H9 (cell line): ENCODE measurements at regions not wholly inside any gene's neighbourhood (a gene's known extent, or its start where the extent isn't known, plus 50 kb on each side); places are given as distances from the start of the nearest gene placed in this dataset.

Experiments
- DNase-seq: peaks from one replicate; pipeline ENCODE4 v3.0.0-alpha.2; 2017
- H2AFZ ChIP-seq: one replicate; pipeline ENCODE4 v1.6.1; 2013; ENCODE audit warnings: mild to moderate bottlenecking, low read length, control low read depth, moderate library complexity
- H2AK5ac ChIP-seq: 2 replicates; pipeline ENCODE4 v1.6.1; 2013; ENCODE audit warnings: low read length, control low read depth, mixed read lengths; ENCODE audit not compliant: insufficient read length
- H2BK120ac ChIP-seq: one replicate; pipeline ENCODE4 v1.6.1; 2013; ENCODE audit warnings: low read depth, mild to moderate bottlenecking, low read length, control low read depth, inconsistent platforms; ENCODE audit not compliant: poor library complexity, severe bottlenecking
- H2BK12ac ChIP-seq: 2 replicates; pipeline ENCODE4 v1.6.1; 2013; ENCODE audit warnings: low read length, control low read depth, mixed read lengths, low read depth; ENCODE audit not compliant: insufficient read length
- H2BK15ac ChIP-seq: 2 replicates; pipeline ENCODE4 v1.6.1; 2013; ENCODE audit warnings: low read depth, low read length, control low read depth
- H2BK20ac ChIP-seq: one replicate; pipeline ENCODE4 v1.6.1; 2013; ENCODE audit warnings: low read depth, mild to moderate bottlenecking, low read length, control low read depth, inconsistent platforms; ENCODE audit not compliant: poor library complexity, severe bottlenecking
- H2BK5ac ChIP-seq: 2 replicates; pipeline ENCODE4 v1.6.1; 2013; ENCODE audit warnings: low read length, control low read depth, mixed read lengths; ENCODE audit not compliant: insufficient read length
- H3K14ac ChIP-seq: 2 replicates; pipeline ENCODE4 v1.6.1; 2013; ENCODE audit warnings: low read length, control low read depth; ENCODE audit not compliant: insufficient read depth
- H3K18ac ChIP-seq: 2 replicates; pipeline ENCODE4 v1.6.1; 2013; ENCODE audit warnings: low read depth, mild to moderate bottlenecking, mixed read lengths, low read length, control low read depth; ENCODE audit not compliant: insufficient read length
- H3K23ac ChIP-seq: 2 replicates; pipeline ENCODE4 v1.6.1; 2013; ENCODE audit warnings: low read length, control low read depth, mixed read lengths, low read depth; ENCODE audit not compliant: insufficient read length
- H3K23me2 ChIP-seq: 2 replicates; pipeline ENCODE4 v1.6.1; 2013; ENCODE audit warnings: low read depth, mild to moderate bottlenecking, mixed read lengths, low read length, control low read depth; ENCODE audit not compliant: insufficient read length, poor library complexity, severe bottlenecking
- H3K27ac ChIP-seq: 2 replicates; pipeline ENCODE4 v1.5.1; 2013; ENCODE audit warnings: low read length, control low read depth, mixed read lengths, low read depth; ENCODE audit not compliant: insufficient read length
- H3K27me3 ChIP-seq: 2 replicates; pipeline ENCODE4 v1.6.1; 2013; ENCODE audit warnings: low read length, control low read depth, inconsistent platforms; ENCODE audit not compliant: insufficient read depth
- H3K4ac ChIP-seq: 2 replicates; pipeline ENCODE4 v1.6.1; 2013; ENCODE audit warnings: low read depth, mild to moderate bottlenecking, control low read depth, inconsistent platforms, low read length, moderate library complexity
- H3K4me1 ChIP-seq: 2 replicates; pipeline ENCODE4 v1.6.1; 2013; ENCODE audit warnings: low read length, control low read depth, inconsistent platforms; ENCODE audit not compliant: insufficient read depth
- H3K4me2 ChIP-seq: 2 replicates; pipeline ENCODE4 v1.6.1; 2013; ENCODE audit warnings: low read length, control low read depth, mixed read lengths; ENCODE audit not compliant: insufficient read length, insufficient read depth
- H3K56ac ChIP-seq: 2 replicates; pipeline ENCODE4 v1.6.1; 2013; ENCODE audit warnings: low read depth, mild to moderate bottlenecking, mixed read lengths, low read length, control low read depth; ENCODE audit not compliant: insufficient read length
- H3K79me1 ChIP-seq: 2 replicates; pipeline ENCODE4 v1.6.1; 2013; ENCODE audit warnings: low read depth, mild to moderate bottlenecking, moderate library complexity, low read length, control low read depth, inconsistent platforms; ENCODE audit not compliant: insufficient read depth, poor library complexity, severe bottlenecking
- H3K79me2 ChIP-seq: 2 replicates; pipeline ENCODE4 v1.6.1; 2013; ENCODE audit warnings: low read length, control low read depth, inconsistent platforms; ENCODE audit not compliant: insufficient read depth
- H3K9ac ChIP-seq: 2 replicates; pipeline ENCODE4 v1.6.1; 2013; ENCODE audit warnings: low read length, control low read depth, mixed read lengths; ENCODE audit not compliant: insufficient read length; ENCODE audit errors: extremely low read depth
- H3K9me3 ChIP-seq: one replicate; pipeline ENCODE4 v1.6.1; 2013; ENCODE audit warnings: low read depth, low read length, inconsistent platforms; ENCODE audit not compliant: control insufficient read depth
- H3T11ph ChIP-seq: one replicate; pipeline ENCODE4 v1.6.1; 2013; ENCODE audit warnings: mild to moderate bottlenecking, low read length, control low read depth, inconsistent platforms
- H4K20me1 ChIP-seq: one replicate; pipeline ENCODE4 v1.6.1; 2013; ENCODE audit not compliant: control insufficient read depth, insufficient read length, insufficient read depth
- H4K5ac ChIP-seq: 2 replicates; pipeline ENCODE4 v1.6.1; 2013; ENCODE audit warnings: low read depth, mild to moderate bottlenecking, mixed read lengths, low read length, control low read depth; ENCODE audit not compliant: insufficient read length
- H4K8ac ChIP-seq: replicated peaks from 2 replicates; pipeline ENCODE4 v1.6.1; 2013; ENCODE audit warnings: low read length, control low read depth, mixed read lengths, low read depth; ENCODE audit not compliant: insufficient read length
- H4K91ac ChIP-seq: 2 replicates; pipeline ENCODE4 v1.6.1; 2013; ENCODE audit warnings: low read depth, mild to moderate bottlenecking, moderate library complexity, mixed read lengths, low read length, control low read depth; ENCODE audit not compliant: insufficient read length
- H3K27ac Mint-ChIP-seq, 3 experiments: 2 replicates in 2 of 3; 3 replicates in 1 of 3; pipeline ENCODE4 v1.8.0; 2020 to 2021; ENCODE audit warnings: mixed read lengths in 3 of 3, mild to moderate bottlenecking in 1 of 3, moderate library complexity in 1 of 3
- H3K27me3 Mint-ChIP-seq: 2 replicates; pipeline ENCODE4 v1.8.0; 2021; ENCODE audit warnings: low read depth, mild to moderate bottlenecking, moderate library complexity, mixed read lengths
- H3K36me3 Mint-ChIP-seq, 3 experiments: 2 replicates in 2 of 3; 3 replicates in 1 of 3; pipeline ENCODE4 v1.8.0; 2020 to 2021; ENCODE audit warnings: low read depth in 3 of 3, mixed read lengths in 3 of 3; ENCODE audit not compliant: insufficient read depth in 1 of 3
- H3K4me1 Mint-ChIP-seq, 2 experiments: 2 replicates each; pipeline ENCODE4 v1.8.0; 2020; ENCODE audit warnings: mixed read lengths in 2 of 2
- H3K4me3 Mint-ChIP-seq, 2 experiments: 2 replicates in 1 of 2; 3 replicates in 1 of 2; pipeline ENCODE4 v1.8.0; 2020 to 2021; ENCODE audit warnings: mild to moderate bottlenecking in 2 of 2, mixed read lengths in 2 of 2, moderate library complexity in 1 of 2
- H3K9me3 Mint-ChIP-seq, 2 experiments: 2 replicates in 1 of 2; 3 replicates in 1 of 2; pipeline ENCODE4 v1.8.0; 2020; ENCODE audit warnings: mild to moderate bottlenecking in 2 of 2, mixed read lengths in 2 of 2, moderate library complexity in 1 of 2
- CTCF ChIP-seq: fragments of 200-600 bp; sonication (generic); conservative IDR thresholded peaks from 3 replicates; pipeline ENCODE4 v1.8.0; 2021; ENCODE audit warnings: antibody characterized with exemption, mild to moderate bottlenecking
- WGBS: extraction: QIAGEN DNeasy Blood & Tissue Kit; methylation state at CpG from one replicate; pipeline ENCODE4 v1.1.7; 2013; ENCODE audit warnings: missing lambda C conversion rate, low lambda C conversion rate, mixed read lengths; ENCODE audit not compliant: insufficient read length; ENCODE audit errors: extremely low coverage; 5-methylcytosine and 5-hydroxymethylcytosine counted together

- Histone ChIP-seq H3K4me1 (peaks cover 2% of the 10 kb centered on the region; the same call in 1 of the 2 replicates), H3K27ac (no peak overlapping the region), H2BK15ac (no peak overlapping the region), H2AFZ (no peak overlapping the region), H3K79me1 (no peaks in the 10 kb centered on the region), H2AK5ac (no peak overlapping the region), H2BK5ac (no peak overlapping the region), H2BK20ac (no peak overlapping the region), H3K14ac (no peak overlapping the region; the same call in 1 of the 2 replicates), H3K9me3 (no peaks in the 10 kb centered on the region), H3K4me2 (no peak overlapping the region), H3K23ac (no peak overlapping the region), H4K91ac (no peak overlapping the region), H4K20me1 (no peaks in the 10 kb centered on the region), H2BK12ac (no peak overlapping the region), H3K18ac (no peak overlapping the region), H4K5ac (no peak overlapping the region), H3K79me2 (no peaks in the 10 kb centered on the region), H3K23me2 (no peaks in the 10 kb centered on the region), H3K27me3 (no peaks in the 10 kb centered on the region), H3K9ac (no peak overlapping the region), H3K4ac (no peak overlapping the region), H3K56ac (no peak overlapping the region), H3T11ph (no peak overlapping the region), H2BK120ac (no peak overlapping the region), H4K8ac (no peak overlapping the region)
- no peak for DNase-seq
- Mint-ChIP-seq H3K4me3 (no peak overlapping the region), H3K9me3 (no peaks in the 10 kb centered on the region), H3K4me1 (peaks cover 16 to 23% of the 10 kb centered on the region in 2 experiments), H3K27ac (no peak overlapping the region), H3K36me3 (no peaks in the 10 kb centered on the region; a peak in 1 of 7 replicates), H3K27me3 (peaks cover 12% of the 10 kb centered on the region)
- no peak for TF ChIP-seq CTCF
- no CpG with 5 or more reads among the region's 2 CpGs for WGBS
Measured at GRCh38 chr10:71070741-71071140, 141.6 kb upstream of the UNC5B start.
